ENCODE measurements at regions not wholly inside any gene's neighbourhood (a gene's known extent, or its start where the extent isn't known, plus 50 kb on each side); places are given as distances from the start of the nearest gene placed in this dataset.
"Not testable (repeated sequence)": the region's sequence is repeated elsewhere in the genome, so short reads cannot be mapped to it uniquely, and the experiment has no call there.

- H3K27ac ChIP-seq (ENCODE audit: low read depth, low read length), result no peak overlapping the region
- H3K27me3 ChIP-seq (ENCODE audit: control insufficient read depth in 1 of 2, insufficient read depth in 2 of 2, low read length in 2 of 2), result no peaks in the 10 kb centered on the region
- H3K4me3 ChIP-seq (ENCODE audit: low read depth in 1 of 2, low read length in 2 of 2), result no peak overlapping the region
- no peak overlapping the region for H3K9ac ChIP-seq (ENCODE audit: low read depth in 1 of 2, low read length in 2 of 2)
- H3K4me1 ChIP-seq (ENCODE audit: control insufficient read depth in 1 of 2, insufficient read depth in 2 of 2, low read length in 2 of 2), result no peaks in the 10 kb centered on the region
- no peaks in the 10 kb centered on the region for H3K36me3 ChIP-seq (ENCODE audit: control insufficient read depth in 1 of 2, insufficient read depth in 2 of 2, low read length in 2 of 2)
- H3K9me3 ChIP-seq (ENCODE audit: control insufficient read depth in 1 of 2, low read length in 2 of 2), result no peaks in the 10 kb centered on the region
Observed at GRCh38 chr22:48721395-48721669, 1106.3 kb downstream of the BRD1 start.

GRCh38 chr22:48720662-48721394 is 1106.8 kb downstream of the BRD1 start:
- Histone ChIP-seq H3K27me3 (ENCODE audit: control insufficient read depth in 1 of 2, insufficient read depth in 2 of 2, low read length in 2 of 2) (no peaks in the 10 kb centered on the region), H3K4me3 (ENCODE audit: low read depth in 1 of 2, low read length in 2 of 2) (no peak overlapping the region), H3K36me3 (ENCODE audit: control insufficient read depth in 1 of 2, insufficient read depth in 2 of 2, low read length in 2 of 2) (no peaks in the 10 kb centered on the region), H3K27ac (ENCODE audit: low read depth, low read length) (no peak overlapping the region), H3K9ac (ENCODE audit: low read depth in 1 of 2, low read length in 2 of 2) (no peak overlapping the region), H3K4me1 (ENCODE audit: control insufficient read depth in 1 of 2, insufficient read depth in 2 of 2, low read length in 2 of 2) (no peaks in the 10 kb centered on the region), H3K9me3 (ENCODE audit: control insufficient read depth in 1 of 2, low read length in 2 of 2) (no peaks in the 10 kb centered on the region)

GRCh38 chr22:48719978-48720661 is 1107.6 kb downstream of the BRD1 start:
- Histone ChIP-seq H3K9me3 (ENCODE audit: control insufficient read depth in 1 of 2, low read length in 2 of 2) (no peaks in the 10 kb centered on the region), H3K9ac (ENCODE audit: low read depth in 1 of 2, low read length in 2 of 2) (no peak overlapping the region), H3K27me3 (ENCODE audit: control insufficient read depth in 1 of 2, insufficient read depth in 2 of 2, low read length in 2 of 2) (no peaks in the 10 kb centered on the region), H3K4me1 (ENCODE audit: control insufficient read depth in 1 of 2, insufficient read depth in 2 of 2, low read length in 2 of 2) (no peaks in the 10 kb centered on the region), H3K36me3 (ENCODE audit: control insufficient read depth in 1 of 2, insufficient read depth in 2 of 2, low read length in 2 of 2) (no peaks in the 10 kb centered on the region), H3K4me3 (ENCODE audit: low read depth in 1 of 2, low read length in 2 of 2) (no peak overlapping the region), H3K27ac (ENCODE audit: low read depth, low read length) (no peak overlapping the region)

GRCh38 chr22:48718818-48719500 is 1108.7 kb downstream of the BRD1 start:
- Histone ChIP-seq H3K27ac (ENCODE audit: low read depth, low read length) (no peak overlapping the region), H3K36me3 (ENCODE audit: control insufficient read depth in 1 of 2, insufficient read depth in 2 of 2, low read length in 2 of 2) (no peaks in the 10 kb centered on the region), H3K9ac (ENCODE audit: low read depth in 1 of 2, low read length in 2 of 2) (no peak overlapping the region), H3K9me3 (ENCODE audit: control insufficient read depth in 1 of 2, low read length in 2 of 2) (no peaks in the 10 kb centered on the region), H3K4me3 (ENCODE audit: low read depth in 1 of 2, low read length in 2 of 2) (no peak overlapping the region), H3K4me1 (ENCODE audit: control insufficient read depth in 1 of 2, insufficient read depth in 2 of 2, low read length in 2 of 2) (no peaks in the 10 kb centered on the region), H3K27me3 (ENCODE audit: control insufficient read depth in 1 of 2, insufficient read depth in 2 of 2, low read length in 2 of 2) (no peaks in the 10 kb centered on the region)

GRCh38 chr22:48717883-48718817 is 1109.5 kb downstream of the BRD1 start:
- no peaks in the 10 kb centered on the region for H3K27me3 ChIP-seq (ENCODE audit: control insufficient read depth in 1 of 2, insufficient read depth in 2 of 2, low read length in 2 of 2)

GRCh38 chr22:48717076-48717810 is 1110.4 kb downstream of the BRD1 start:
- Histone ChIP-seq H3K36me3 (ENCODE audit: control insufficient read depth in 1 of 2, insufficient read depth in 2 of 2, low read length in 2 of 2) (no peaks in the 10 kb centered on the region), H3K4me3 (ENCODE audit: low read depth in 1 of 2, low read length in 2 of 2) (no peak overlapping the region), H3K27ac (ENCODE audit: low read depth, low read length) (no peak overlapping the region), H3K4me1 (ENCODE audit: control insufficient read depth in 1 of 2, insufficient read depth in 2 of 2, low read length in 2 of 2) (no peaks in the 10 kb centered on the region), H3K9ac (ENCODE audit: low read depth in 1 of 2, low read length in 2 of 2) (no peak overlapping the region), H3K9me3 (ENCODE audit: control insufficient read depth in 1 of 2, low read length in 2 of 2) (no peaks in the 10 kb centered on the region), H3K27me3 (ENCODE audit: control insufficient read depth in 1 of 2, insufficient read depth in 2 of 2, low read length in 2 of 2) (no peaks in the 10 kb centered on the region)

More at GRCh38 chr22:48717883-48718817, 1109.5 kb downstream of the BRD1 start:
- Histone ChIP-seq H3K27ac (ENCODE audit: low read depth, low read length) (no peak overlapping the region), H3K9me3 (ENCODE audit: control insufficient read depth in 1 of 2, low read length in 2 of 2) (no peaks in the 10 kb centered on the region), H3K36me3 (ENCODE audit: control insufficient read depth in 1 of 2, insufficient read depth in 2 of 2, low read length in 2 of 2) (no peaks in the 10 kb centered on the region), H3K9ac (ENCODE audit: low read depth in 1 of 2, low read length in 2 of 2) (no peak overlapping the region), H3K4me1 (ENCODE audit: control insufficient read depth in 1 of 2, insufficient read depth in 2 of 2, low read length in 2 of 2) (no peaks in the 10 kb centered on the region), H3K4me3 (ENCODE audit: low read depth in 1 of 2, low read length in 2 of 2) (no peak overlapping the region)

- not testable (repeated sequence) for H3K4me3 ChIP-seq (ENCODE audit: low read depth in 1 of 2, low read length in 2 of 2); H3K9me3 ChIP-seq (ENCODE audit: control insufficient read depth in 1 of 2, low read length in 2 of 2); H3K9ac ChIP-seq (ENCODE audit: low read depth in 1 of 2, low read length in 2 of 2); H3K27me3 ChIP-seq (ENCODE audit: control insufficient read depth in 1 of 2, insufficient read depth in 2 of 2, low read length in 2 of 2); H3K36me3 ChIP-seq (ENCODE audit: control insufficient read depth in 1 of 2, insufficient read depth in 2 of 2, low read length in 2 of 2); H3K4me1 ChIP-seq (ENCODE audit: control insufficient read depth in 1 of 2, insufficient read depth in 2 of 2, low read length in 2 of 2); H3K27ac ChIP-seq (ENCODE audit: low read depth, low read length)
Observed at GRCh38 chr22:48716154-48716553, 1111.5 kb downstream of the BRD1 start.

- H3K4me3 ChIP-seq (ENCODE audit: low read depth in 1 of 2, low read length in 2 of 2), result no peak overlapping the region
- H3K36me3 ChIP-seq (ENCODE audit: control insufficient read depth in 1 of 2, insufficient read depth in 2 of 2, low read length in 2 of 2), result no peaks in the 10 kb centered on the region
- H3K27me3 ChIP-seq (ENCODE audit: control insufficient read depth in 1 of 2, insufficient read depth in 2 of 2, low read length in 2 of 2), result no peaks in the 10 kb centered on the region
- H3K4me1 ChIP-seq (ENCODE audit: control insufficient read depth in 1 of 2, insufficient read depth in 2 of 2, low read length in 2 of 2), result no peaks in the 10 kb centered on the region
- H3K9ac ChIP-seq (ENCODE audit: low read depth in 1 of 2, low read length in 2 of 2), result no peak overlapping the region
- H3K27ac ChIP-seq (ENCODE audit: low read depth, low read length), result no peak overlapping the region
- H3K9me3 ChIP-seq (ENCODE audit: control insufficient read depth in 1 of 2, low read length in 2 of 2), result no peaks in the 10 kb centered on the region
Observed at GRCh38 chr22:48715511-48715910, 1112.2 kb downstream of the BRD1 start.

GRCh38 chr22:48714231-48714630 is 1113.4 kb downstream of the BRD1 start:
- Histone ChIP-seq H3K9ac (ENCODE audit: low read depth in 1 of 2, low read length in 2 of 2) (no peak overlapping the region), H3K4me3 (ENCODE audit: low read depth in 1 of 2, low read length in 2 of 2) (no peak overlapping the region), H3K4me1 (ENCODE audit: control insufficient read depth in 1 of 2, insufficient read depth in 2 of 2, low read length in 2 of 2) (no peaks in the 10 kb centered on the region), H3K9me3 (ENCODE audit: control insufficient read depth in 1 of 2, low read length in 2 of 2) (no peaks in the 10 kb centered on the region), H3K27me3 (ENCODE audit: control insufficient read depth in 1 of 2, insufficient read depth in 2 of 2, low read length in 2 of 2) (no peaks in the 10 kb centered on the region), H3K27ac (ENCODE audit: low read depth, low read length) (no peak overlapping the region), H3K36me3 (ENCODE audit: control insufficient read depth in 1 of 2, insufficient read depth in 2 of 2, low read length in 2 of 2) (no peaks in the 10 kb centered on the region)

Data from duodenal mucosa (tissue), 2 donors.